Umbilical cord (tissue), 1 donor: ENCODE measurements at regions not wholly inside any gene's neighbourhood (a gene's known extent, or its start where the extent isn't known, plus 50 kb on each side); places are given as distances from the start of the nearest gene placed in this dataset.
A peak's percentile ranks its signal among the peaks of the same experiment; 100 is the strongest.

Source experiments
- DNase-seq: peaks from one replicate; pipeline ENCODE4 v3.0.0-alpha.2; 2015; ENCODE audit warnings: low spot score

- DNase-seq, result no peak
Measured at GRCh38 chr2:64400733-64401528, 53.0 kb upstream of the LGALSL start.

GRCh38 chr2:64401529-64401880 lies 52.5 kb upstream of the LGALSL start:
- peak; percentile 63 for DNase-seq

GRCh38 chr2:64402876-64403275 lies 51.1 kb upstream of the LGALSL start:
- no peak for DNase-seq

GRCh38 chr2:64403426-64403825 lies 50.5 kb upstream of the LGALSL start:
- DNase-seq, result no peak

GRCh38 chr2:64404002-64404731 lies 49.8 kb upstream of the LGALSL start:
- DNase-seq, result peak; percentile 91
